ENCODE measurements at regions not wholly inside any gene's neighbourhood (a gene's known extent, or its start where the extent isn't known, plus 50 kb on each side); places are given as distances from the start of the nearest gene placed in this dataset.

- Histone ChIP-seq H3K9me3 (ENCODE audit: low read length) (no peaks in the 10 kb centered on the region), H2AFZ (ENCODE audit: low read length) (no peak overlapping the region), H3K79me2 (ENCODE audit: insufficient read depth, low read length) (no peaks in the 10 kb centered on the region), H3K27ac (ENCODE audit: extremely low read length, insufficient read depth, low read length) (no peak overlapping the region), H3K4me3 (replicated peaks in 1 of 3; ENCODE audit: insufficient read depth in 1 of 3, low read depth in 2 of 3, low read length in 3 of 3) (no peak overlapping the region), H3K4me1 (ENCODE audit: insufficient read depth, low read length) (peaks cover 34% of the 10 kb centered on the region), H3K27me3 (ENCODE audit: control insufficient read depth in 1 of 2, insufficient read depth in 2 of 2, low read length in 2 of 2) (peaks cover 0 to 5% of the 10 kb centered on the region in 2 experiments; a peak in 1 of 5 replicates), H3K36me3 (replicated peaks in 1 of 2; ENCODE audit: control insufficient read depth in 1 of 2, insufficient read depth in 2 of 2, low read length in 2 of 2) (no peaks in the 10 kb centered on the region), H3K4me2 (ENCODE audit: low read depth, low read length) (0 out of 2 replicates have a peak overlapping the region, but pooled peaks have one; percentile 32), H3K9ac (ENCODE audit: insufficient read depth, low read depth, low read length) (no peak overlapping the region), H4K20me1 (ENCODE audit: insufficient read depth, low read length) (no peaks in the 10 kb centered on the region)
- WGBS (ENCODE audit: low lambda C conversion rate) = 16% methylated on average over 3 of the region's 9 CpGs
- intact Hi-C loops (cut with micrococcal nuclease; ENCODE audit: unreplicated experiment) (loop anchor here (10.0 kb wide), 2 partner anchors 114 to 196 kb away; no protein-coding TSS in a partner anchor), in situ Hi-C loops (cut with HindIII; ENCODE audit: extremely low pct_ligation_motif_present, low pct_unique_long_range_greater_than_20kb) (no loop called here)
- TF ChIP-seq HINFP (CRISPR knock-in tag; IDR thresholded peaks at IDR 0.05; ENCODE audit: low read depth) = no peak
- no peak for TF ChIP-seq ZFP36 (IDR thresholded peaks at IDR 0.05; ENCODE audit: borderline replicate concordance, low read depth, low read length, partially characterized antibody)
- TF ChIP-seq ZNF558 (CRISPR knock-in tag; IDR thresholded peaks at IDR 0.05; ENCODE audit: borderline replicate concordance) = no peak
- TF ChIP-seq FOXC1 (CRISPR knock-in tag; IDR thresholded peaks at IDR 0.05; ENCODE audit: borderline replicate concordance) = no peak
- no peak for TF ChIP-seq DDIT3 (CRISPR knock-in tag; IDR thresholded peaks at IDR 0.05)
- TF ChIP-seq ZBTB2 (CRISPR knock-in tag; IDR thresholded peaks at IDR 0.05; ENCODE audit: low read depth) = no peak
- no peak for TF ChIP-seq TMF1 (CRISPR knock-in tag; IDR thresholded peaks at IDR 0.05; ENCODE audit: low read depth)
- no peak for TF ChIP-seq ZNF224 (CRISPR knock-in tag; IDR thresholded peaks at IDR 0.05)
- no peak for TF ChIP-seq BCL6 (CRISPR knock-in tag; IDR thresholded peaks at IDR 0.05)
- no peak for TF ChIP-seq ZBTB7B (CRISPR knock-in tag; IDR thresholded peaks at IDR 0.05)
- no peak for TF ChIP-seq POLR2AphosphoS5 (IDR thresholded peaks at IDR 0.05; ENCODE audit: low read depth, low read length)
- FAIRE-seq = no peak
- ChIA-PET CTCF (ENCODE audit: low intra/inter-chr PET ratio, low total read pairs) (no interaction called here), POLR2A (no interaction called here)
- ATAC-seq = no peak
- no peak for DNase-seq (ENCODE audit: low spot score)
- no TSS peak for BruUV-seq (replicated peaks)
These were observed 58.9 kb upstream of the GATA6 start for GRCh38 chr18:22110461-22110924.
